Fibroblast of villous mesenchyme (primary cell): ENCODE measurements at regions not wholly inside any gene's neighbourhood (a gene's known extent, or its start where the extent isn't known, plus 50 kb on each side); places are given as distances from the start of the nearest gene placed in this dataset.
A peak's percentile ranks its signal among the peaks of the same experiment; 100 is the strongest.

Source experiments
- DNase-seq: peaks from one replicate; pipeline ENCODE4 v3.0.0-alpha.2; 2010; ENCODE audit warnings: low read depth
- H3K4me3 ChIP-seq: 2 replicates; pipeline ENCODE4 v1.5.1; 2011; ENCODE audit warnings: low read depth, mild to moderate bottlenecking, low read length
- CTCF ChIP-seq: IDR thresholded peaks from 2 replicates; pipeline ENCODE4 v1.5.1; 2012; ENCODE audit warnings: low read depth, mild to moderate bottlenecking, low read length; ENCODE audit not compliant: insufficient read depth

GRCh38 chr3:30471796-30472489 is 134.5 kb upstream of the TGFBR2 start:
- no peak for TF ChIP-seq CTCF
- no peak overlapping the region for H3K4me3 ChIP-seq
- DNase-seq: no peak

GRCh38 chr3:30473374-30474051 is 132.9 kb upstream of the TGFBR2 start:
- no peak overlapping the region for H3K4me3 ChIP-seq
- TF ChIP-seq CTCF: no peak
- DNase-seq: peak; percentile 85

- no peak for TF ChIP-seq CTCF
- H3K4me3 ChIP-seq: no peak overlapping the region
- no peak for DNase-seq
Observed at GRCh38 chr3:30474371-30474770, 132.0 kb upstream of the TGFBR2 start.

GRCh38 chr3:30475038-30475808 is 131.2 kb upstream of the TGFBR2 start:
- TF ChIP-seq CTCF: no peak
- no peak for DNase-seq
- no peak overlapping the region for H3K4me3 ChIP-seq

GRCh38 chr3:30475809-30476178 is 130.6 kb upstream of the TGFBR2 start:
- DNase-seq: no peak
- no peak for TF ChIP-seq CTCF
- no peak overlapping the region for H3K4me3 ChIP-seq

- no peak for TF ChIP-seq CTCF
- peak; percentile 71 for DNase-seq
- no peak overlapping the region for H3K4me3 ChIP-seq
Observed at GRCh38 chr3:30476368-30477084, 129.9 kb upstream of the TGFBR2 start.
